GM12875 (cell line): ENCODE measurements at regions not wholly inside any gene's neighbourhood (a gene's known extent, or its start where the extent isn't known, plus 50 kb on each side); places are given as distances from the start of the nearest gene placed in this dataset.

Experiments used
- H3K4me3 ChIP-seq: one replicate; pipeline ENCODE4 v1.5.1; 2011; ENCODE audit warnings: low read depth, low read length, control low read depth
- CTCF ChIP-seq: IDR thresholded peaks from 2 replicates; pipeline ENCODE4 v1.5.1; 2011; ENCODE audit warnings: low read depth, mild to moderate bottlenecking, control low read depth, inconsistent platforms, low read length, moderate library complexity, borderline replicate concordance; ENCODE audit not compliant: insufficient read depth

GRCh38 chr12:92341065-92341668 lies 195.5 kb upstream of the BTG1 start:
- no peak for TF ChIP-seq CTCF
- peak overlapping the region; percentile 21 for H3K4me3 ChIP-seq

- no peak overlapping the region for H3K4me3 ChIP-seq
- TF ChIP-seq CTCF: no peak
Measured at GRCh38 chr12:92340441-92341064, 194.9 kb upstream of the BTG1 start.

GRCh38 chr12:92340003-92340402 lies 194.4 kb upstream of the BTG1 start:
- H3K4me3 ChIP-seq: no peak overlapping the region
- TF ChIP-seq CTCF: no peak

- H3K4me3 ChIP-seq: no peak overlapping the region
- TF ChIP-seq CTCF: no peak
Measured at GRCh38 chr12:92339198-92339821, 193.7 kb upstream of the BTG1 start.

- H3K4me3 ChIP-seq: no peak overlapping the region
- no peak for TF ChIP-seq CTCF
Measured at GRCh38 chr12:92338671-92339070, 193.0 kb upstream of the BTG1 start.

GRCh38 chr12:92338102-92338501 lies 192.5 kb upstream of the BTG1 start:
- no peak for TF ChIP-seq CTCF
- no peak overlapping the region for H3K4me3 ChIP-seq

GRCh38 chr12:92337128-92337527 lies 191.5 kb upstream of the BTG1 start:
- no peak for TF ChIP-seq CTCF
- H3K4me3 ChIP-seq: no peak overlapping the region
